ENCODE measurements at regions not wholly inside any gene's neighbourhood (a gene's known extent, or its start where the extent isn't known, plus 50 kb on each side); places are given as distances from the start of the nearest gene placed in this dataset.

DNA sequence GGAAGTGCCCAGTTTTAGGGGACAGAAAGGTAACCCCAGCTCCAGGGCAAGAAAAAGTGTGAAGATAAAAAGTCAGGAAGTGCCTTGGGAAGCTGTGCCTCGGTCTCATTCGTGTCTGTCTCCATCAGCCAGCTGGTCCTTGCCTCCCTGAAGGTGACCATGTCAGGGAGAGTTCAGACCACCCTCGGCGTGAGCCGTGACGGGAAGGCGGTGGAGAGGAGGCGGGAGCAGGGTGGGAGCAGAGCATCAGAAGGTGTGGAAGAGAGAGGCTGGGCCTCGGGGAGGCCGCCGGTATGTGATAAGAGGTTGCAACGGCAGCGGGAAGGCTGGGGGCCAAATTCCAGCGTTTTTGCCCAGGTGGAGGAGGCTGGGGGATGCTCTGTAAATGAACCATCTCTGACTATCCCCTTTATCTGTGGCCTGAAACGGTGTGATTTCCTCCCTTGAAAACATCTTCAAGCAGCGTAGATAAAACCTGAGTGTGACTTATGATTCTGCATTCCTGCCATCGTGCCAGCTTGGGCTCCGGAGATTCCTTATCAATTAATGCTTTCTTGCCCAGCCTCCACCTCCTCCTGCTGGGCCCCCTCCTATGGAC lies 251.8 kb downstream of the IRF8 start:
- no peak for DNase-seq (ENCODE audit: low read depth in 2 of 2)

GRCh38 chr16:86151239-86151851 lies 252.4 kb downstream of the IRF8 start:
- no peak for DNase-seq (ENCODE audit: low read depth in 2 of 2)

DNA sequence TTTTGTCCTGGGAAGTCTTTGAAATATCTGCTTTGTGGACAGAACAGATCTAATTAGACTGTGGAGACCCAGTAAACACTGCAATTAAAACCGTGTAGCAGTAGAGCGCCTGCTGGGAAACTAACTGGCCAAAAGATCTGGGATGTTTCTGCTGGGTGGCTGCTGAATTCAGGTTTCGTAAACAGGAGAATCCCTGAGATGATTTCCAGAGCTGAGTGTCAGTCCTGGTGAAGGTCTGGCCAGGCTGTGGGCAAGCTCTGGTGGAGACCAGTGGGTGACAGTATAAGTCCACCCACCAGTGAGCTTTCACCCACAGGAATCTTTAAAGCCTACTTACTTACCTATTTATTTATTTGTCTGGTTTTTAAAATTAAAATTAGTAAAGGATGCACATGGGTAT lies 257.2 kb downstream of the IRF8 start:
- no peak for DNase-seq (ENCODE audit: low read depth in 2 of 2)

DNA sequence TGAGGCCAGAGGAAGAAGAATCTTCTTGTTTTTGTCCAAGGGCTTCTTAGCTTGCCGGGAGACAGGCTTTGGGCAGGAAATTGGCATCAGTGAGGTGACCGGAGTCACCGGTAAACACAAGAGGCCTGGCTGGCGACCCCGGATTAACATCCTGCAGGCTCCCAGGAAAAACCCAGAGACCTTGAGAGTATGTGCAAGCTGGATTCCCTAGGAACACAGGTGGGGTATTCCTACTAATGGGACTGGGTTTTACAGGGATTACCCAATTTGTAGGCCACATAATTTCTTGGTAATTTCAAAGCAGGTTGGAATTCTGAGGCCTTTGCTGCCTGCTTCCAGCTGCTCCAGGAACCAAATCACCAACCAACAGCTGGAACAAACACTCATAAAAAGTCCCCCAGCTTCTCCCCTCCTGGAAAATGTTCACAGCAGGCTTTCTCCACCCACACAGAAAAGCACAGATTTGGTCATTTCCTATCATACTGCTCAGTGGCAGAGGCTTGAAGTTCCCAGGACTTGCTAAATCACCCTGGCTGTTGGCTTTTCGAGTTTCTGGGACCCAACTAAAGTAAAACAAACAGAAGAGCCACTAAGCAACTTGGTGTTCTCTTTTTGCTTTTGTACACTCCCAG lies 258.8 kb downstream of the IRF8 start:
- DNase-seq (ENCODE audit: low read depth in 2 of 2), result no peak

DNA sequence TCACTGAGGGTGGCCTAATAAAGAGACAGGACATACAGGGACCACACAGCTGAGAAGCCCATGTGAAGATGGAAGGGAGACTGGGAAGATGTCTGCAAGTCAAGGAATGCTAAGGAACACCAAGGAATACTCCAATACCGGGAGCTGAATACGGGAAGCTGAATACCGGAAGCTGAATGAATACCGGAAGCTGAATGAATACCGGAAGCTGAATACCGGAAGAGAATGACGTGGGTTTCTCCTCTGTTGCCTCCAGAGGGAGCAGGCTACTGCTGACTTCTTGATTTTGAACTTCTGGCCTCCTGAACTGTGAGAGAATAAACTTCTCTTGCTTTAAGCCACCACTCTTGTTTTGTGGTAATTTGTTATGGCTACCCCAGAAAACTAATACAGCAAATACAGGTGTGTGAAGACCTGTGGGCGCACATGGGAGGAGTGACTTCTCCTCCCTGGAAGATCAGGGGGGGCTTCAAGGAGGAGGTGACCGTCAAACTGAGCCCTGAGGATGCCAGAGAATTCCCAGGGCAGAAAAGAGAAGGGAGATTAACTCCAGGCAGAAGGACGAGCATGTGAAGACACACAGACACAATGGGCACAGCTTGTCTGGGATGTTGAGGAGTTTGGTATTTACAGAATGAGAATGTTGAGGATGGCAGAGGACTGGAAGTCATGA lies 259.9 kb downstream of the IRF8 start:
- DNase-seq (ENCODE audit: low read depth in 2 of 2), result no peak

DNA sequence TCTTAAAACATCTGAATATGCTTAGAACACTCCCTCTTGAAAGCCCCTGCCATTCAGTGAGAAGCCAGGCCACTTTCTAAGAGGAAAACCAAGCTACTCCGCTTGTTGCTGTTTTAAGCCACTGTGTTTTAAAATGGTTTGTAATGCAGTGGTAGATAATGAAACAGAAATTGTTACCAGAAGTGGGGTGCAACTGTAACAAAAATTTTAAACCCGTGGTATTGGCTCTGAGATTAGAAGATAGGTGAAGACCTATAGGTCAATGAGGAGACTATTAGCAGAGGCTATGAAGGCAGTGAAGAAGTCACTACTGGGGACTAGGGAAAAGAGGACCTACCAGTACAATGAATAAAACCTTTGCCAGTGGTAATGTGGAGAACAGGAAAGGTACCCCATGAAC lies 266.5 kb downstream of the IRF8 start:
- DNase-seq (ENCODE audit: low read depth in 2 of 2), result no peak

DNA sequence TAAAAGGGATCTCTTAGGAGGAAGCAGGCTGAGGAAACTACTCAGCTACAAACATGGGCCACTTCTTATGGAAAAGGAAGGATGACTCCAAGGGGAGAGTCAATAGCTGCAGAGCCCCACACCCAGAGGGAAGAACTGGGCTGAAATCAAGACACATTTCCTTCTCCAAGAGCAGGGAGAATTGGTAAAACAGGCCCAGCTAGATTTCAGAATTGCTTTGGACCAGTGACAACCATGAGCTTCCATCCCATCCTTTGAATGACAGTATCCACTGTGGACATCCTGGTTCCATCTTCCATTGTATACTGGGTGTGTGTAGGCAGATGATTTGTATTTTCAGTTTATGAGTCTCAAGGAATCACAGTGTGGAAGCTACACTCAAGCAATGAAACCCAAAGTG lies 267.5 kb downstream of the IRF8 start:
- no peak for DNase-seq (ENCODE audit: low read depth in 2 of 2)

DNA sequence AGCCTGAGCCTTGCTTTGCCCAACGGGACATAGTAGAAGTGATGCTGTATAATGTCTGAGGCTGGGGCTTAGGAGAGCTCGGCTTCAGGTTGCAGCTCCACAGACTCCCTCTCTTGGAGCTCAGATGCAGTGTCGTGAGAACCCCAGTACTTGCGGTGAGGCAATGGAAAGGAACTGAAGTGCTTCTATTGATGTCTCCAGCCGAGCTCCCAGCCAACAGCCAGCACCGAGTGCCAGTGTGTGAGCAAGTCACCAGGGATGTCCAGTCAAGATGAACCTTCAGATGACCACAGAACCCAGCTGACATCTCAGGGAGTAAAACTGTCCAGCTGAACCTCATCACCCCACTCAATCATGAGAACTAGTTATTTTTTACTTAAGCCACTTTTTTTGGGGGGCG lies 268.1 kb downstream of the IRF8 start:
- DNase-seq (ENCODE audit: low read depth in 2 of 2), result no peak

- DNase-seq (ENCODE audit: low read depth in 2 of 2), result no peak
These were observed 271.8 kb downstream of the IRF8 start for GRCh38 chr16:86170720-86171119.

GRCh38 chr16:86171329-86171728 lies 272.4 kb downstream of the IRF8 start:
- DNase-seq (ENCODE audit: low read depth in 2 of 2), result no peak

- no peak for DNase-seq (ENCODE audit: low read depth in 2 of 2)
These were observed 276.9 kb downstream of the IRF8 start for GRCh38 chr16:86175816-86176215.

DNA sequence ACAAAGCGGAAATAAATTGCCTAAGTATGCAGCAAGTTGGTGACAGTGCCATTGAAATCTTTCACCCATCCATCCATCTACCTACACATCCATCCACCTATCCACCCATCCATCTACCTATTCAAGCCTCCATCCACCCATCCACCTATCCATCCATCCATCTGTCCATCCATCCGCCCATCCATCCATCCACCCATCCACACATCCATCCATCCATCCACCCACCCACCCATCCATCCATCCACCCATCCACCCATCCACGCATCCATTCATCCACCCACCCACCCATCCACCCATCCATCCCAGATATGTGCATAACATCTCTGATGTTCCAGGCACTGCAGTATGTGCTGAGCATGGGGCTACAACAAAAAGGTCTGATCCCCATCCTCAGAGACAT lies 277.5 kb downstream of the IRF8 start:
- DNase-seq (ENCODE audit: low read depth in 2 of 2), result no peak

DNA sequence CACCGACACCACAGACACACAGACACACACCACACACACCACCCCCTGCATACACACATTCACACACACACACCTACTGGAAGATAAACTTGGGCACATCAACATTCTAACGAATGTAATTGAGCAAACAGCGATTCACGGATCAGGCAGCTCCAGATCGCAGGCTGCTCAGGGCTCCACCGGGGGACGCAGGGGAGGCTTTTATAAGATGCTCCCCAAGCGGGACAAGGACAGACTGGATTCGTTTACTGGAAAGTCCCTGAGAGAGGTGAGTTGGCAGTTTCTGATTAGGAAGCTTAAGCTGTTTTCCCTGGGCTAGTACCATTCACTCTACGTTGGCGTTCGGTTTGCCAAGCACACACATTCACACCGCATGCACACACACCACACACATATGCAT lies 281.3 kb downstream of the IRF8 start:
- DNase-seq (ENCODE audit: low read depth in 2 of 2), result no peak

GRCh38 chr16:86180780-86181179 lies 281.8 kb downstream of the IRF8 start:
- no peak for DNase-seq (ENCODE audit: low read depth in 2 of 2)

DNA sequence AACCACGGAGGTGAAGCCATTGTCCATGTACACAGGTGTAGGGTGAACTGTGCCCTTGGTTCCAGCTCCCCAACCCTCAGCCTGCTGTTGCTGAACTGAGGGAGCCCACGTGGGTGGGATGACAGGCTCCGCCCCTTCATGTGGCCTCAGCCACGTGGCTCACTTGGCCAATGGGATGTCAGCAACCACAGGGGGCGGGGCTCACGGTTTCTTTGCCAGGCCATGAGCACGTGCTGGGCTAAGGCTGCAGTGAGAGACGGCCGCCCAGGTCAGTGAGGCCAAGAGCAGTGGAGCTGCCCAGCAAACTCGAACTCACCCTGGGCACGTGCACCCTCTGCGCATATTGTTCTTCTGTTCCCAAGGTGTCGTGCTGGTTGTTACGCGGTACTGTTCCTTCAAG lies 282.6 kb downstream of the IRF8 start:
- no peak for DNase-seq (ENCODE audit: low read depth in 2 of 2)

- DNase-seq (ENCODE audit: low read depth in 2 of 2), result no peak
These were observed 285.2 kb downstream of the IRF8 start for GRCh38 chr16:86184185-86184584.

DNA sequence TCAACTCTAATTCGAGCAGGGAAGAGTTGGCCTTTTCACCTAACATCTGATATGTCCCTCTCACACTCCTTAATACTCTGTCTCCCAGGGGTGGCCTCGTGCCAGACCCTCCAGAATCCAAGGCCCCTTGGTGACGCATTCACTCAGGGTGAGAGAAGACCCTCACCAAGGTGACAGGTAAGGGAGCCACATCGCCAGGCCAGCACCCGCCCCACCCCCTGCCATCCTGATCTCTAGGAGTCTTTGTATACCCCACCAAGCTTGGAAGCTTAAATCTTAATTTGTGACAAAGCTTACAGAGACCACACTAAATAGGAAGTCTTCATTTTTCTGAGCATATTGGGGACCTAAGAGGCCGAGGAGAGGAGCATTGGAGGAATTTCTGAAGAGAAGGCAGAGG lies 286.1 kb downstream of the IRF8 start:
- no peak for DNase-seq (ENCODE audit: low read depth in 2 of 2)

DNA sequence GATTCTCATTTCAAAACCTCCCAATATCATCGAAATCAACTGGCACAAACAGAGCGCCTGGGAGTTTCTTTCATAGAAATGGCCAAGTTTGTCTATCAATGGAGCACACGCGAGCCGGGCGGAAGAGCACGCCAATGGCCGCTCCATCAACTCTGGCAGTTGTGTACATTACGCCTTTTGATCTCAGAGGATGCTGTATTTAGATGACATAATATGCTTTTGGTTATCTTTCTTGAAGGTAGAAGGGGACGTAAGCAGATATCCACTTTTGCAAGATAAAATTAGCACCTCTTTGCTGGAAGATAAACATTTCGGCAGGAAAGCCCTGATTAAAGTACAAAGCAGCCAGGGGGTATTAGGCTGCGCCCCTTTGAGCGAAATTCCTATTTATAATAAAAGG lies 287.4 kb downstream of the IRF8 start:
- DNase-seq (ENCODE audit: low read depth in 2 of 2), result no peak

DNA sequence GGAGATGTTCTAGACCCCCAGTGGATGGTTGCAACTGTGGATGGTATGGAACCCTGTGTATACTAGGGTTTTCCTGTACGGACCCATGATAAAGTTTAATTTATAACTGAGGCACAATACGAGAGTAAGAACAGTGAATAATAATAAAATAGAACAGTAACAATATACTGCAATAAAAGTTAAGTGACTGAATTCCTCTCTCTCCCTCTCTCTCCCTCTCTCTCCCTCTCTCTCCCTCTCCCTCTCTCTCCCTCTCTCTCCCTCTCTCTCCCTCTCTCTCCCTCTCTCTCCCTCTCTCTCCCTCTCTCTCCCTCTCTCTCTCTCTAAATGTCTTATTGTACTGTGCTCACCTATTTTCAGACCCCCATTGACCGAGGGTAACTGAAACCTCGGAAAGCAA lies 291.0 kb downstream of the IRF8 start:
- no peak for DNase-seq (ENCODE audit: low read depth in 2 of 2)

DNA sequence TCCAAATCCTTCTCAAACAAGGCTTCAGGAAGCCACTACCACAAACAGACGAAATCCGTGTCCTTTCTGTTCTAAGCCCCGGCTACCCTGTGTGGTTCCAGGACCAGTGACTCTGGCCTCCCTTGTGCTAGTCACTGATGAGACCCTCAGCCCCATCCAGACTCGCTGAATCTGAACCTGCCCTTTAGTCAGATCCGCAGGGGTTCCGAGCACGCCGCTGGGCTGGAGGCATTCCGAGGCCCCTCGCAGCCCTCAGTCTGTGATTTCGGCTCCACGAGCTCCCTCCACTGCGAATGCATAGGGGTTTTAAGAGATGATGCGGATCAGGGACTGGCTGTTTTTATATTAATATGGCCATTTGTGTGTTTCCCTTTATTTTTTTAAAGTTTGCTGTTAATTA lies 292.7 kb downstream of the IRF8 start:
- DNase-seq (ENCODE audit: low read depth in 2 of 2), result no peak

- DNase-seq (ENCODE audit: low read depth in 2 of 2), result no peak
These were observed 294.7 kb downstream of the IRF8 start for GRCh38 chr16:86193528-86194193.

- no peak for DNase-seq (ENCODE audit: low read depth in 2 of 2)
These were observed 297.1 kb downstream of the IRF8 start for GRCh38 chr16:86195863-86196630.

Data from stimulated activated CD4-positive, alpha-beta T cell treated with anti-CD3 and anti-CD28 coated beads, Interleukin-15, amount 100 ng/mL, for 48 hours (primary cell).